Vagina (tissue), 2 donors: ENCODE measurements at regions not wholly inside any gene's neighbourhood (a gene's known extent, or its start where the extent isn't known, plus 50 kb on each side); places are given as distances from the start of the nearest gene placed in this dataset.

Source experiments
- POLR2A ChIP-seq, 2 donors: fragments of 450-650 bp; IDR thresholded peaks; one replicate each; pipeline ENCODE4 v1.6.1; 2017; ENCODE audit warnings: antibody characterized with exemption in 2 of 2, mild to moderate bottlenecking in 2 of 2, moderate library complexity in 2 of 2
- POLR2AphosphoS5 ChIP-seq, 2 donors: sonication (generic); formaldehyde crosslinking; IDR thresholded peaks; one replicate each; pipeline ENCODE4 v1.9.0; 2017; ENCODE audit warnings: antibody characterized with exemption in 2 of 2, mild to moderate bottlenecking in 2 of 2, low read depth in 1 of 2; ENCODE audit not compliant: insufficient read depth in 1 of 2
- TF ChIP-seq, protein P1 (sequence below), 3 experiments: fragments of 450-650 bp in 2 of 3; fragments of 200-600 bp in 1 of 3; sonication (generic) in 1 of 3; IDR thresholded peaks; one replicate each; pipeline ENCODE4 v1.5.1; 2017 to 2019; ENCODE audit warnings: antibody characterized with exemption in 3 of 3, mild to moderate bottlenecking in 2 of 3, moderate library complexity in 2 of 3

DNA sequence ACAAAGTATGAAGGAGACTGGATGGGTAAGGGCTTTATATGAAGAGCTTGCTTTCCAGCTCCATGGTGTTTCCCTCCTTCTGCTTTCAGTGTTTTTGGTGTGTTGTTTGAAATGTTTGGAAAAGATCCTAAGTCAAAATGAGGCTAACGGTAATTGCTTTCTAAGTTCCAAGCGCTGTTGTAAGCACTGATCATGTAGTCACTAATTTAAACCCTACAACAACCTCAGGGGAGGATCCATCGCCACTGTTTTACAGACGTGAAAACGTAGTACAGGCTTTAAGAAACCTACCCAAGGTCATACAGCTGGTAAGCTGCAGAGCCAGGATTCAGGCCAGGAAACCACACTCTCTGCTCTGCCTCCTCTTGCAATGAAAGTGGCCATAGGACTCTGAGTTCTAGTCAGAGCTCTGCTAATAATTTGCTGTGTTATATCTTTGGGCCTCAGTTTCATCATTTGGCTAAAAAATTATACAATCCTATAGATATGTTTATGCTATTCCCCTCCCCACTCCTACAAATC lies 102.9 kb upstream of the PGRMC2 start:
- TF ChIP-seq, protein P1, sequence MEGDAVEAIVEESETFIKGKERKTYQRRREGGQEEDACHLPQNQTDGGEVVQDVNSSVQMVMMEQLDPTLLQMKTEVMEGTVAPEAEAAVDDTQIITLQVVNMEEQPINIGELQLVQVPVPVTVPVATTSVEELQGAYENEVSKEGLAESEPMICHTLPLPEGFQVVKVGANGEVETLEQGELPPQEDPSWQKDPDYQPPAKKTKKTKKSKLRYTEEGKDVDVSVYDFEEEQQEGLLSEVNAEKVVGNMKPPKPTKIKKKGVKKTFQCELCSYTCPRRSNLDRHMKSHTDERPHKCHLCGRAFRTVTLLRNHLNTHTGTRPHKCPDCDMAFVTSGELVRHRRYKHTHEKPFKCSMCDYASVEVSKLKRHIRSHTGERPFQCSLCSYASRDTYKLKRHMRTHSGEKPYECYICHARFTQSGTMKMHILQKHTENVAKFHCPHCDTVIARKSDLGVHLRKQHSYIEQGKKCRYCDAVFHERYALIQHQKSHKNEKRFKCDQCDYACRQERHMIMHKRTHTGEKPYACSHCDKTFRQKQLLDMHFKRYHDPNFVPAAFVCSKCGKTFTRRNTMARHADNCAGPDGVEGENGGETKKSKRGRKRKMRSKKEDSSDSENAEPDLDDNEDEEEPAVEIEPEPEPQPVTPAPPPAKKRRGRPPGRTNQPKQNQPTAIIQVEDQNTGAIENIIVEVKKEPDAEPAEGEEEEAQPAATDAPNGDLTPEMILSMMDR (IDR thresholded peaks at IDR 0.05): no peak
- TF ChIP-seq POLR2A (IDR thresholded peaks at IDR 0.05) (no peak), POLR2AphosphoS5 (IDR thresholded peaks at IDR 0.05; ENCODE audit: insufficient read depth in 1 of 2, low read depth in 1 of 2) (no peak)
